K562 (cell line): ENCODE measurements at regions not wholly inside any gene's neighbourhood (a gene's known extent, or its start where the extent isn't known, plus 50 kb on each side); places are given as distances from the start of the nearest gene placed in this dataset.

ENCODE experiments used
- ATAC-seq: fragments of 200-7000 bp; cut with Tn5 transposase; 3 replicates; pipeline ENCODE4 v1.9.1; 2020; ENCODE audit warnings: moderate library complexity
- BruUV-seq: library from RNA; stranded (reverse); fragments of 400-500 nt; replicated peaks from 2 replicates; lab custom pipeline; 2021; lab: Mats Ljungman, UMichigan
- CTCF ChIA-PET: fragments of 300-600 bp; formaldehyde crosslinking; extraction: SDS; loops from one replicate; lab custom pipeline; 2021; ENCODE audit warnings: low intra/inter-chr PET ratio; lab: Yijun Ruan, JAX
- POLR2A ChIA-PET: fragments of 300-600, 350-650 bp; sonication (Branson Sonifier 250); formaldehyde crosslinking; extraction: SDS; loops from one replicate; lab custom pipeline; 2021; ENCODE audit warnings: antibody characterized with exemption, inconsistent platforms; lab: Yijun Ruan, JAX
- DNase-seq, 4 experiments: peaks; one replicate each; pipeline versions ENCODE4 v3.0.0 to v3.0.0-alpha.2; 2011 to 2018; ENCODE audit warnings: low spot score in 3 of 4, mixed read lengths in 3 of 4; ENCODE audit errors: extremely low read depth in 1 of 4
- FAIRE-seq: peaks from 2 replicates; lab custom pipeline; 2011; peaks lifted over from hg19 to GRCh38; lab: Jason Lieb, UNC
- H2AFZ ChIP-seq: 2 replicates; pipeline ENCODE4 v1.6.0; 2011; ENCODE audit warnings: low read depth, low read length, control low read depth, inconsistent platforms
- H3K27ac ChIP-seq: fragments of 200-600 bp; 3 replicates; pipeline ENCODE4 v1.8.0; 2011; ENCODE audit warnings: low read depth, mild to moderate bottlenecking, control low read depth, inconsistent platforms, low read length, moderate library complexity, mixed read lengths; ENCODE audit errors: extremely low read depth
- H3K27me3 ChIP-seq, 2 experiments: fragments of 300-600 bp in 1 of 2; 2 replicates in 1 of 2; 3 replicates in 1 of 2; pipeline versions ENCODE4 v1.6.0 to v1.8.0; 2011; ENCODE audit warnings: inconsistent platforms in 2 of 2, low read length in 2 of 2, mild to moderate bottlenecking in 1 of 2, mixed read lengths in 1 of 2, moderate library complexity in 1 of 2; ENCODE audit not compliant: control insufficient read depth in 2 of 2, insufficient read depth in 2 of 2
- H3K36me3 ChIP-seq: fragments of 300-600 bp; 3 replicates; pipeline ENCODE4 v1.8.0; 2011; ENCODE audit warnings: mild to moderate bottlenecking, low read length, inconsistent platforms; ENCODE audit not compliant: control insufficient read depth, insufficient read depth
- H3K4me1 ChIP-seq, 2 experiments: fragments of 200-600 bp in 1 of 2; replicated peaks in 1 of 2; 2 replicates in 1 of 2; 3 replicates in 1 of 2; pipeline versions ENCODE4 v1.5.1 to v1.8.0; 2011; ENCODE audit warnings: inconsistent platforms in 2 of 2, low read length in 2 of 2, mild to moderate bottlenecking in 1 of 2, mixed read lengths in 1 of 2, moderate library complexity in 1 of 2; ENCODE audit not compliant: control insufficient read depth in 2 of 2, insufficient read depth in 2 of 2
- H3K4me2 ChIP-seq: 2 replicates; pipeline ENCODE4 v1.6.1; 2011; ENCODE audit warnings: low read length, control low read depth, inconsistent platforms, mixed read lengths; ENCODE audit not compliant: insufficient read depth
- H3K4me3 ChIP-seq: fragments of 200-600 bp; sonication (generic), shearing (Covaris generic); 2 replicates; pipeline ENCODE4 v1.5.1; 2016; ENCODE audit warnings: control low read depth, inconsistent platforms
- H3K79me2 ChIP-seq: fragments of 200-600 bp; 3 replicates; pipeline ENCODE4 v1.8.0; 2011; ENCODE audit warnings: low read length, inconsistent platforms; ENCODE audit not compliant: control insufficient read depth, insufficient read depth
- H3K9ac ChIP-seq, 2 experiments: 2 replicates each; pipeline versions ENCODE4 v1.6.0 to v1.6.1; 2011; ENCODE audit warnings: low read depth in 2 of 2, low read length in 2 of 2, control low read depth in 1 of 2, inconsistent platforms in 1 of 2, mild to moderate bottlenecking in 1 of 2, mixed read lengths in 1 of 2; ENCODE audit not compliant: insufficient read depth in 1 of 2
- H3K9me1 ChIP-seq: one replicate; pipeline ENCODE4 v1.6.0; 2011; ENCODE audit warnings: inconsistent platforms, mild to moderate bottlenecking, low read length, moderate library complexity; ENCODE audit not compliant: control insufficient read depth, insufficient read depth
- H3K9me3 ChIP-seq: replicated peaks from 2 replicates; pipeline ENCODE4 v1.5.1; 2011; ENCODE audit warnings: low read depth, low read length, inconsistent platforms; ENCODE audit not compliant: control insufficient read depth, insufficient read depth
- H4K20me1 ChIP-seq: replicated peaks from 2 replicates; pipeline ENCODE4 v1.6.1; 2011; ENCODE audit warnings: low read length, inconsistent platforms, mixed read lengths; ENCODE audit not compliant: control insufficient read depth, insufficient read depth
- ATF3 ChIP-seq, 2 experiments: fragments of 450-650 bp in 1 of 2; sonication (generic) in 1 of 2; formaldehyde crosslinking in 1 of 2; IDR thresholded peaks in 1 of 2; conservative IDR thresholded peaks in 1 of 2; 2 replicates each; pipeline versions ENCODE4 v1.6.1 to v1.8.1; 2016 to 2023; ENCODE audit warnings: mild to moderate bottlenecking in 2 of 2, moderate library complexity in 2 of 2, inconsistent platforms in 1 of 2, missing genetic modification reagents in 1 of 2
- GATAD2B ChIP-seq: fragments of 450-650 bp; IDR thresholded peaks from 2 replicates; pipeline ENCODE4 v1.6.1; 2017; ENCODE audit warnings: mild to moderate bottlenecking, borderline replicate concordance
- HDGF ChIP-seq: fragments of 450-650 bp; IDR thresholded peaks from 2 replicates; pipeline ENCODE4 v1.6.1; 2016
- ILK ChIP-seq: fragments of 450-650 bp; IDR thresholded peaks from 2 replicates; pipeline ENCODE4 v1.6.1; 2016; ENCODE audit warnings: missing genetic modification characterization, low read depth, mild to moderate bottlenecking, missing compliant biosample characterization, moderate library complexity, borderline replicate concordance
- NFXL1 ChIP-seq: fragments of 450-650 bp; formaldehyde crosslinking; IDR thresholded peaks from 2 replicates; pipeline ENCODE4 v1.4.0; 2021; ENCODE audit warnings: mild to moderate bottlenecking
- NR3C1 ChIP-seq: sonication (generic); formaldehyde crosslinking; IDR thresholded peaks from 2 replicates; pipeline ENCODE4 v1.8.1; 2022; ENCODE audit warnings: missing genetic modification reagents
- ZNF280A ChIP-seq: fragments of 450-650 bp; IDR thresholded peaks from 2 replicates; pipeline ENCODE4 v1.6.1; 2018; ENCODE audit warnings: mild to moderate bottlenecking, low read depth; ENCODE audit not compliant: partially characterized antibody
- ZNF324 ChIP-seq: fragments of 250-450 bp; sonication (Bioruptor Pico); IDR thresholded peaks from 2 replicates; pipeline ENCODE4 v1.4.0; 2020; ENCODE audit warnings: mild to moderate bottlenecking
- WGBS: fragments of 100-300 bp; shearing (Covaris generic); methylation state at CpG from one replicate; pipeline ENCODE4 v1.1.6; 2016; ENCODE audit warnings: low coverage, mixed read lengths; ENCODE audit not compliant: insufficient coverage; ENCODE audit errors: missing lambda C conversion rate; 5-methylcytosine and 5-hydroxymethylcytosine counted together
- in situ Hi-C: fragments of 300-500 bp; cut with MboI; formaldehyde crosslinking; loops from 4 replicates; pipeline ENCODE4 v1.15.0; 2018; ENCODE audit warnings: inconsistent platforms, mixed read lengths
- intact Hi-C: fragments of 100-400 bp; cut with micrococcal nuclease; formaldehyde crosslinking; loops from 2 replicates; pipeline ENCODE4 v1.14.2; 2022

GRCh38 chr18:41146301-41146700 lies 808.7 kb upstream of the PIK3C3 start:
- DNase-seq (no peak), FAIRE-seq (no peak), ATAC-seq (no peak)
- Histone ChIP-seq H3K4me1 (no peaks in the 10 kb centered on the region), H3K27ac (no peak overlapping the region), H3K4me3 (no peak overlapping the region), H3K4me2 (no peak overlapping the region), H3K79me2 (no peaks in the 10 kb centered on the region), H3K9me3 (no peaks in the 10 kb centered on the region; the same call in 1 of the 2 replicates), H2AFZ (no peak overlapping the region), H3K36me3 (no peaks in the 10 kb centered on the region), H4K20me1 (no peaks in the 10 kb centered on the region), H3K9ac (no peak overlapping the region), H3K27me3 (no peaks in the 10 kb centered on the region), H3K9me1 (no peaks in the 10 kb centered on the region)
- no TSS peak for BruUV-seq
- in situ Hi-C loops (no loop called here), intact Hi-C loops (no loop called here)
- CTCF ChIA-PET: no interaction called here
- POLR2A ChIA-PET: no interaction called here
- TF ChIP-seq NFXL1 (CRISPR knock-in tag) (no peak), ZNF324 (CRISPR knock-in tag) (no peak), ZNF280A (no peak), ILK (tag) (no peak), NR3C1 (CRISPR knock-in tag) (no peak), GATAD2B (no peak), ATF3 (IDR thresholded peaks at IDR 0.05) (no peak), ATF3 (CRISPR knock-in tag; conservative IDR thresholded peaks at IDR 0.05) (no peak), HDGF (no peak)
- WGBS: 0% methylated on average over 1 of the region's 1 CpG
